HG02588 (cell line): ENCODE measurements at regions not wholly inside any gene's neighbourhood (a gene's known extent, or its start where the extent isn't known, plus 50 kb on each side); places are given as distances from the start of the nearest gene placed in this dataset.

Source experiments
- ATAC-seq: cut with Tn5 transposase; IDR thresholded peaks from one replicate; pipeline ENCODE4 v1.9.1; 2021; ENCODE audit warnings: mild to moderate bottlenecking, moderate library complexity; ENCODE audit not compliant: unreplicated experiment

GRCh38 chr5:100479079-100479688, 56.0 kb upstream of the FAM174A start:
- ATAC-seq, result peak; percentile 64

- ATAC-seq, result no peak
Observed at GRCh38 chr5:100472091-100472490, 63.1 kb upstream of the FAM174A start.

- peak; percentile 88 for ATAC-seq
Observed at GRCh38 chr5:100469767-100470166, 65.4 kb upstream of the FAM174A start.

- ATAC-seq, result no peak
Observed at GRCh38 chr5:100464418-100464817, 70.8 kb upstream of the FAM174A start.

GRCh38 chr5:100456615-100457014, 78.6 kb upstream of the FAM174A start:
- no peak for ATAC-seq

- no peak for ATAC-seq
Observed at GRCh38 chr5:100452126-100452525, 83.0 kb upstream of the FAM174A start.

- no peak for ATAC-seq
Observed at GRCh38 chr5:100448111-100448528, 87.1 kb upstream of the FAM174A start.

- ATAC-seq, result no peak
Observed at GRCh38 chr5:100446879-100447430, 88.2 kb upstream of the FAM174A start.

- ATAC-seq, result no peak
Observed at GRCh38 chr5:100444961-100445360, 90.2 kb upstream of the FAM174A start.

GRCh38 chr5:100434815-100435214, 100.4 kb upstream of the FAM174A start:
- no peak for ATAC-seq

- no peak for ATAC-seq
Observed at GRCh38 chr5:100432741-100433140, 102.4 kb upstream of the FAM174A start.

GRCh38 chr5:100430268-100431195, 104.6 kb upstream of the FAM174A start:
- ATAC-seq, result peak; percentile 85

GRCh38 chr5:100424787-100425186, 110.4 kb upstream of the FAM174A start:
- no peak for ATAC-seq

- no peak for ATAC-seq
Observed at GRCh38 chr5:100424017-100424416, 111.2 kb upstream of the FAM174A start.

- no peak for ATAC-seq
Observed at GRCh38 chr5:100423330-100423729, 111.8 kb upstream of the FAM174A start.

- ATAC-seq, result no peak
Observed at GRCh38 chr5:100421360-100421759, 113.8 kb upstream of the FAM174A start.

- ATAC-seq, result no peak
Observed at GRCh38 chr5:100418231-100418630, 116.9 kb upstream of the FAM174A start.

- ATAC-seq, result no peak
Observed at GRCh38 chr5:100409660-100410151, 125.5 kb upstream of the FAM174A start.

- ATAC-seq, result no peak
Observed at GRCh38 chr5:100407053-100407452, 128.1 kb upstream of the FAM174A start.

GRCh38 chr5:100406640-100407039, 128.5 kb upstream of the FAM174A start:
- ATAC-seq, result no peak

- ATAC-seq, result no peak
Observed at GRCh38 chr5:100402071-100402470, 133.1 kb upstream of the FAM174A start.

- no peak for ATAC-seq
Observed at GRCh38 chr5:100401149-100401548, 134.0 kb upstream of the FAM174A start.
